MM.1S (cell line): ENCODE measurements at regions not wholly inside any gene's neighbourhood (a gene's known extent, or its start where the extent isn't known, plus 50 kb on each side); places are given as distances from the start of the nearest gene placed in this dataset.

Experiments
- CTCF ChIP-seq: fragments of 300-600 bp; sonication (generic); IDR thresholded peaks from 2 replicates; pipeline ENCODE4 v1.5.1; 2016; ENCODE audit warnings: antibody characterized with exemption, low read length, mixed read lengths
- EZH2 ChIP-seq: fragments of 300-600 bp; sonication (generic); optimal IDR thresholded peaks from 2 replicates; pipeline ENCODE3; 2017; ENCODE audit warnings: low read depth, mild to moderate bottlenecking, antibody characterized with exemption, low read length, mixed read lengths

- no peak for TF ChIP-seq CTCF
- no peak for TF ChIP-seq EZH2
Measured at GRCh38 chr20:34171640-34172039, 59.6 kb upstream of the EIF2S2 start.
